Right atrium auricular region (tissue), 2 donors: ENCODE measurements at regions not wholly inside any gene's neighbourhood (a gene's known extent, or its start where the extent isn't known, plus 50 kb on each side); places are given as distances from the start of the nearest gene placed in this dataset.

ENCODE experiments used
- DNase-seq: peaks from one replicate; pipeline ENCODE4 v3.0.0-alpha.2; 2019; ENCODE audit warnings: low spot score
- H3K27ac ChIP-seq, 2 donors: fragments of 200-600 bp; sonication (generic); 1 replicate in 1 of 2; 2 replicates in 1 of 2; pipeline ENCODE4 v1.5.1; 2016 to 2019
- H3K27me3 ChIP-seq, 2 donors: fragments of 200-600 bp; sonication (generic); one replicate each; pipeline versions ENCODE4 v1.5.1 to v1.6.0; 2017 to 2019
- H3K36me3 ChIP-seq: fragments of 200-600 bp; sonication (generic); one replicate; pipeline ENCODE4 v1.5.1; 2016
- H3K4me1 ChIP-seq, 2 donors: fragments of 200-600 bp; sonication (generic); one replicate each; pipeline versions ENCODE4 v1.5.1 to v1.6.0; 2017 to 2019
- H3K4me3 ChIP-seq, 2 donors: fragments of 200-600 bp; sonication (generic); 1 replicate in 1 of 2; 2 replicates in 1 of 2; pipeline ENCODE4 v1.5.1; 2017 to 2019; ENCODE audit warnings: mild to moderate bottlenecking in 1 of 2, moderate library complexity in 1 of 2
- H3K9me3 ChIP-seq, 2 donors: fragments of 200-600 bp; sonication (generic); one replicate each; pipeline ENCODE4 v1.5.1; 2019
- TF ChIP-seq, protein P1 (sequence below), 2 donors: fragments of 200-600 bp; sonication (generic); IDR thresholded peaks; one replicate each; pipeline ENCODE4 v1.5.1; 2019; ENCODE audit warnings: antibody characterized with exemption in 2 of 2

DNA sequence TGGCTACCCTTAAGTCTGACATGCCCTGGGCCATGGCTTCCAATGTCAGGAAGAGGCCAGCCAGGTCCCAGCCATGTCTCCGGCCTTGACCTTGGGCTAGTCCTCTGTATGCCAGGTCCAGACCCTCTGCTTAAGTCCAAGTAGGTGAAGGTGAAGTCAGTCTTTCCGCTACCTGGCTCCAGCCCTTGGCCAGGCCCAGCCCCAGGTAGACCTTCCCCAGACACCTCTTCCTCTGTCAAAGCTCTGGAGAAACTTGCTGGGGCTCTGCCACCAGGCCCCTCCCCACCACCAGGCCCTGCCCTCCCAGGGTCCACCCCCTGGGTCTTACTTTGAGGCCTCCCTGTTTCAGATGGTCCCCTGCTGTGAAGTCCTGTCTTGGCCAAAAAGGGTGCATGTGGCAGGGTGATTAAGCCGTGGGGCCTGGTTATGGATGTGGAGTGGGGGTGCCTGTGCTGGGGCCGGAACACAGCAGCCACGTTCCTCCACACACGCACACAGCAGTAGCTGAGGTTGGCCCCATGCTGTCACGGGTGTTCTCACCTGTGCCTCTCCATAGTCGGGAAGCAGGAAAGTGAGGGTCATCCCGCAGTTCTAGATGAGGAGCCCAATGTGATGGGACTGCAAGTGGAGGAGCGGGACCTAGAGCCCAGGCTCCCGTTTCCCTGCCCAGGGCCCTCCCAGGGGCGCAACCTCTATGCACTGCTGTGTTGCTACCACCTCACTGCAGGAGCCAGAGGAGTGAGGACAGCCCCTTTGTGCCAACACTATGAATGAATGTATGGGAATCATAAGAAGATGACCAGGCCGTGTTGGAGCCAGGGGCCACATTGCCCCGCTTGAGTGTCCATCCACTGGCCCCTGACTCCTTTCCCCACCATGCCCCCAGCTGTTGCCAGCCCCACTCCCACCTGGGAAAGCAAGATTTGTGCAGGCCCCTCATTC lies 72.2 kb downstream of the LINC01488 start:
- TF ChIP-seq, protein P1, sequence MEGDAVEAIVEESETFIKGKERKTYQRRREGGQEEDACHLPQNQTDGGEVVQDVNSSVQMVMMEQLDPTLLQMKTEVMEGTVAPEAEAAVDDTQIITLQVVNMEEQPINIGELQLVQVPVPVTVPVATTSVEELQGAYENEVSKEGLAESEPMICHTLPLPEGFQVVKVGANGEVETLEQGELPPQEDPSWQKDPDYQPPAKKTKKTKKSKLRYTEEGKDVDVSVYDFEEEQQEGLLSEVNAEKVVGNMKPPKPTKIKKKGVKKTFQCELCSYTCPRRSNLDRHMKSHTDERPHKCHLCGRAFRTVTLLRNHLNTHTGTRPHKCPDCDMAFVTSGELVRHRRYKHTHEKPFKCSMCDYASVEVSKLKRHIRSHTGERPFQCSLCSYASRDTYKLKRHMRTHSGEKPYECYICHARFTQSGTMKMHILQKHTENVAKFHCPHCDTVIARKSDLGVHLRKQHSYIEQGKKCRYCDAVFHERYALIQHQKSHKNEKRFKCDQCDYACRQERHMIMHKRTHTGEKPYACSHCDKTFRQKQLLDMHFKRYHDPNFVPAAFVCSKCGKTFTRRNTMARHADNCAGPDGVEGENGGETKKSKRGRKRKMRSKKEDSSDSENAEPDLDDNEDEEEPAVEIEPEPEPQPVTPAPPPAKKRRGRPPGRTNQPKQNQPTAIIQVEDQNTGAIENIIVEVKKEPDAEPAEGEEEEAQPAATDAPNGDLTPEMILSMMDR (IDR thresholded peaks at IDR 0.05), result no peak
- no peak for DNase-seq
- H3K9me3 ChIP-seq, result peaks cover 0 to 22% of the 10 kb centered on the region in 2 donors
- no peaks in the 10 kb centered on the region for H3K4me1 ChIP-seq
- H3K4me3 ChIP-seq, result no peak overlapping the region
- H3K36me3 ChIP-seq, result no peaks in the 10 kb centered on the region
- H3K27me3 ChIP-seq, result no peaks in the 10 kb centered on the region
- no peak overlapping the region for H3K27ac ChIP-seq

DNA sequence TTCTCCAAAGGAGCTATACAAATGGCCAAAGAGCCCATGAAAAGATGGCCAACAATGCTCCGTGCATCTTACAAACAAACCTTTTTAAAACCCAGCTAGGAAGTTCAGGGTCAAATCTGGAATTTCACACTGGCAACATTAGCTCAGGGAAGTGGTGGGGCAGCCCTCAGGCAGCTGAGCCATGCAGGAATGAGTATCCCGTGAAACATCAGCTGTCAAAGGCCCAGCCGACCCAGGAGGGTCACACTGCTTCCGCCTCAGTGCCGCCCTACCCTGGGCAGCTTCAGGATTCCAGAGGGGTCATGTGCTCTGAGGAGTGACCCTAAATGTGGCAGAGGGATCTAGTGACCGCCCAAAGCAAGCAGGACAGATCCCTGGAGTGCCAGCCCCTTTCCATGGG lies 73.4 kb downstream of the LINC01488 start:
- Histone ChIP-seq H3K27me3 (no peaks in the 10 kb centered on the region), H3K27ac (no peak overlapping the region), H3K36me3 (no peaks in the 10 kb centered on the region), H3K4me1 (no peaks in the 10 kb centered on the region), H3K9me3 (peaks cover 0 to 14% of the 10 kb centered on the region in 2 donors), H3K4me3 (no peak overlapping the region)
- DNase-seq, result no peak
- TF ChIP-seq, protein P1 (IDR thresholded peaks at IDR 0.05), result no peak

DNA sequence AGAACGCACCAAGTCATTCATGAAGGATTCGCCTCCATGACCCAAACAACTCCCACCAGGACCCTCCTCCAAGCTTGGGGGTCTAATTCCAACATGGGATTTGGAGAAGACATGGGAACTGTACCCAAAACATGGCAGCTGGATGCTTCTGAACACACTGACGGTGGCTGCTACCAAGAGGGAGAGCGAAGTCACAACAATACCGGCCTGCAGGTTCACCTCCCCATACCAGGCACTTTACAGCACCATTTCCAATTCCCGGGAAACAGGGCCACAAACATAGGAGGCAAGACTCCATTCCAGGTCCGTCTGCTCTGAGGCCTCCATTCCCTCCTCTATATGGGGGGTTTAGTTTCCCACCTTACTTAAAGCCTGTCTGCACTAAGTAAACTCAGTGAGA lies 75.8 kb downstream of the LINC01488 start:
- TF ChIP-seq, protein P1 (IDR thresholded peaks at IDR 0.05), result no peak
- no peak for DNase-seq
- Histone ChIP-seq H3K4me1 (no peaks in the 10 kb centered on the region), H3K27ac (no peak overlapping the region), H3K4me3 (no peak overlapping the region), H3K27me3 (no peaks in the 10 kb centered on the region), H3K9me3 (no peaks in the 10 kb centered on the region), H3K36me3 (no peaks in the 10 kb centered on the region)

DNA sequence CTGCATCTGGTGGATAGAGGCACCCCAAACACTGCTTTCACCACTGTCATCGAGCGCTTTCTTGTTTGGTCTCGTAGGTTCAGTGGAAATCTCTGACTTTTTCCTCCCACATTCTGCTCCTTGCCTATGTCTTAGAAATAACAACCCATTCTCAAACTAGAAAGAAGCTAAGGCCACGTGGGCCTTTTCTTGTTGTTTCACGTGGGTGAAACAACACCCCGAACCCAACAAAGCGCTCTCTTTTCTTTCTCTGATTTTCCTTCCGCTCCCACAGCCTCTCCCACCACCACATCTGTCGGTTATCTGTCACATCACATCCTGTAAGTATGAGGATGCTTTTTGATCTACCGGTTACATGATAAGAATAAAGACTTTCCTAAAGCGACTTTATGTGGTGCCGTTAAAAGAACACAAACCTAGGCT lies 77.1 kb downstream of the LINC01488 start:
- no peaks in the 10 kb centered on the region for H3K36me3 ChIP-seq
- no peaks in the 10 kb centered on the region for H3K4me1 ChIP-seq
- no peak overlapping the region for H3K4me3 ChIP-seq
- DNase-seq, result no peak
- TF ChIP-seq, protein P1 (IDR thresholded peaks at IDR 0.05), result no peak
- H3K27me3 ChIP-seq, result no peaks in the 10 kb centered on the region
- no peaks in the 10 kb centered on the region for H3K9me3 ChIP-seq
- H3K27ac ChIP-seq, result no peak overlapping the region

DNA sequence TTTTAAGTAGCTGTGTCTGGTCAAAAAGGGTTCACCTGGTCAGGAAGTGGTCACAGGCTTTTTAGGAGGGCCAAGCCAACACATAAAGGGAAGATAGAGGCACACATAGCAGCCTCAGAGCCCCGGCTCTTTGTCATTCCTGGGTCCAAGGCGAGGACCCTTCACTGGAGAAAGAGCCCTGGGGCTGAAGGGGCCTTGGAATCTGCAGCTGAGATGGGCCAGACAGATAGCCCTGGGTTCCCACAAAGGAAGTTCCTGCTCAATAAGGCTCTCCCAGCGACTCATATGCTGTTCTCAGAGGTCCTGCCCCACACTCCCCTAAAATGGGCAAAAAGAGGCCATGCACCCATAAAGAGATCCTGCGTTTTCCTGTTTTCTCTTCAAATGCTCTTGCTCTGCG lies 77.7 kb downstream of the LINC01488 start:
- Histone ChIP-seq H3K27me3 (no peaks in the 10 kb centered on the region), H3K4me1 (no peaks in the 10 kb centered on the region), H3K9me3 (no peaks in the 10 kb centered on the region), H3K36me3 (no peaks in the 10 kb centered on the region), H3K4me3 (no peak overlapping the region), H3K27ac (no peak overlapping the region)
- TF ChIP-seq, protein P1 (IDR thresholded peaks at IDR 0.05), result no peak
- no peak for DNase-seq
